ENCODE measurements at regions not wholly inside any gene's neighbourhood (a gene's known extent, or its start where the extent isn't known, plus 50 kb on each side); places are given as distances from the start of the nearest gene placed in this dataset.

- TF ChIP-seq TAF1 (IDR thresholded peaks at IDR 0.05; ENCODE audit: borderline replicate concordance, insufficient read depth, low read length) (no peak), REST (IDR thresholded peaks at IDR 0.05; ENCODE audit: insufficient read depth in 1 of 2, low read depth in 2 of 2, low read length in 2 of 2) (no peak), POLR2AphosphoS5 (IDR thresholded peaks at IDR 0.05; ENCODE audit: low read depth, low read length) (no peak), SIN3A (IDR thresholded peaks at IDR 0.05; ENCODE audit: borderline replicate concordance, insufficient read depth, low read length) (no peak), FOXP2 (optimal IDR thresholded peaks at IDR 0.05; ENCODE audit: borderline replicate concordance, extremely low read depth, extremely low read length, insufficient read depth) (no peak)
Measured at GRCh38 chr16:14004031-14004728, 66.9 kb upstream of the MRTFB start.

Data from PFSK-1 (cell line).